Esophagus squamous epithelium (tissue), 5 donors: ENCODE measurements at regions not wholly inside any gene's neighbourhood (a gene's known extent, or its start where the extent isn't known, plus 50 kb on each side); places are given as distances from the start of the nearest gene placed in this dataset.

Experiments used
- DNase-seq: peaks from one replicate; lab custom pipeline; 2025; lab: John Stamatoyannopoulos, UW
- H3K27ac ChIP-seq, 4 donors: fragments of 200-600 bp; sonication (generic); one replicate each; pipeline ENCODE4 v1.5.1; 2016 to 2019; ENCODE audit warnings: mild to moderate bottlenecking in 1 of 4
- H3K27me3 ChIP-seq, 4 donors: fragments of 200-600 bp; sonication (generic); 1 replicate in 3 of 4; 2 replicates in 1 of 4; pipeline versions ENCODE4 v1.5.1 to v1.6.0; 2017 to 2021; ENCODE audit warnings: antibody characterized with exemption in 1 of 4
- H3K36me3 ChIP-seq, 3 donors: fragments of 200-600 bp; sonication (generic); one replicate each; pipeline ENCODE4 v1.5.1; 2016 to 2019
- H3K4me1 ChIP-seq, 3 donors: fragments of 200-600 bp; sonication (generic); one replicate each; pipeline ENCODE4 v1.5.1; 2017 to 2019
- H3K4me3 ChIP-seq, 4 donors: fragments of 200-600 bp; sonication (generic); 1 replicate in 3 of 4; 2 replicates in 1 of 4; pipeline ENCODE4 v1.5.1; 2016 to 2019; ENCODE audit warnings: mild to moderate bottlenecking in 2 of 4, moderate library complexity in 1 of 4
- H3K9me3 ChIP-seq, 3 donors: fragments of 200-600 bp; sonication (generic); one replicate each; pipeline ENCODE4 v1.5.1; 2016 to 2019
- CTCF ChIP-seq, 6 experiments: fragments of 450-650 bp in 4 of 6; fragments of 200-600 bp in 2 of 6; sonication (generic) in 2 of 6; IDR thresholded peaks; one replicate each; pipeline ENCODE4 v1.5.1; 2016 to 2019; ENCODE audit warnings: antibody characterized with exemption in 6 of 6, mild to moderate bottlenecking in 4 of 6, moderate library complexity in 4 of 6
- POLR2A ChIP-seq, 4 donors: fragments of 450-650 bp; IDR thresholded peaks; one replicate each; pipeline ENCODE4 v1.6.1; 2017; ENCODE audit warnings: antibody characterized with exemption in 4 of 4, mild to moderate bottlenecking in 4 of 4, moderate library complexity in 3 of 4
- WGBS, 2 donors: methylation state at CpG; one replicate each; pipeline ENCODE4 v1.1.5; 2018; 5-methylcytosine and 5-hydroxymethylcytosine counted together
- intact Hi-C: fragments of 100-400 bp; cut with DNase I; formaldehyde crosslinking; loops from one replicate; pipeline ENCODE4 v1.15.0; 2022
- donor health status: DM: yes; HTN: yes; CAD: no.

GRCh38 chr18:46379323-46379950 is 275.3 kb downstream of the HAUS1 start:
- Histone ChIP-seq H3K4me1 (peaks cover 0 to 5% (median 0%) of the 10 kb centered on the region in 3 donors), H3K27me3 (no peaks in the 10 kb centered on the region), H3K36me3 (no peaks in the 10 kb centered on the region), H3K27ac (no peak overlapping the region), H3K4me3 (no peak overlapping the region), H3K9me3 (no peaks in the 10 kb centered on the region)
- TF ChIP-seq CTCF (IDR thresholded peaks at IDR 0.05): no peak
- TF ChIP-seq POLR2A (IDR thresholded peaks at IDR 0.05): no peak
- intact Hi-C loops: no loop called here
- 90 to 91% methylated on average over 7 to 8 of the region's 11 CpGs for WGBS, 2 donors
- DNase-seq: no peak

- no peaks in the 10 kb centered on the region for H3K36me3 ChIP-seq
- H3K9me3 ChIP-seq: no peaks in the 10 kb centered on the region
- intact Hi-C loops: no loop called here
- H3K27me3 ChIP-seq: no peaks in the 10 kb centered on the region
- DNase-seq: no peak
- WGBS, 2 donors: 43 to 57% methylated on average over 2 of the region's 2 CpGs
- H3K27ac ChIP-seq: no peak overlapping the region
- peaks cover 0 to 45% (median 23%) of the 10 kb centered on the region in 3 donors for H3K4me1 ChIP-seq
- no peak overlapping the region for H3K4me3 ChIP-seq
- TF ChIP-seq POLR2A (IDR thresholded peaks at IDR 0.05) (no peak), CTCF (IDR thresholded peaks at IDR 0.05) (no peak)
Observed at GRCh38 chr18:46385124-46385523, 271.9 kb downstream of the LOXHD1 start.

- Histone ChIP-seq H3K36me3 (no peaks in the 10 kb centered on the region), H3K4me3 (no peak overlapping the region), H3K27ac (peak overlapping the region; percentile 55 to 75 (median 72)), H3K27me3 (no peaks in the 10 kb centered on the region), H3K4me1 (peaks cover 0 to 51% (median 23%) of the 10 kb centered on the region in 3 donors), H3K9me3 (no peaks in the 10 kb centered on the region)
- WGBS, 2 donors: 21 to 30% methylated on average over 2 to 3 of the region's 5 CpGs
- TF ChIP-seq CTCF (IDR thresholded peaks at IDR 0.05) (no peak), POLR2A (IDR thresholded peaks at IDR 0.05) (no peak)
- intact Hi-C loops: no loop called here
- no peak for DNase-seq
Observed at GRCh38 chr18:46386788-46387187, 270.2 kb downstream of the LOXHD1 start.

- Histone ChIP-seq H3K36me3 (no peaks in the 10 kb centered on the region), H3K27ac (peak overlapping the region; percentile 55 to 75 (median 72)), H3K4me1 (peaks cover 0 to 51% (median 23%) of the 10 kb centered on the region in 3 donors), H3K4me3 (no peak overlapping the region), H3K27me3 (no peaks in the 10 kb centered on the region), H3K9me3 (no peaks in the 10 kb centered on the region)
- 29 to 41% methylated on average over 4 to 9 of the region's 9 CpGs for WGBS, 2 donors
- TF ChIP-seq POLR2A (IDR thresholded peaks at IDR 0.05): no peak
- TF ChIP-seq CTCF (IDR thresholded peaks at IDR 0.05): no peak
- DNase-seq: no peak
- intact Hi-C loops: no loop called here
Observed at GRCh38 chr18:46387441-46388131, 269.4 kb downstream of the LOXHD1 start.

- H3K4me3 ChIP-seq: no peak overlapping the region
- DNase-seq: no peak
- H3K36me3 ChIP-seq: no peaks in the 10 kb centered on the region
- no peaks in the 10 kb centered on the region for H3K9me3 ChIP-seq
- peak overlapping the region; percentile 55 to 75 (median 72) for H3K27ac ChIP-seq
- H3K27me3 ChIP-seq: no peaks in the 10 kb centered on the region
- TF ChIP-seq CTCF (IDR thresholded peaks at IDR 0.05): no peak
- no peak for TF ChIP-seq POLR2A (IDR thresholded peaks at IDR 0.05)
- peaks cover 0 to 51% (median 23%) of the 10 kb centered on the region in 3 donors for H3K4me1 ChIP-seq
- intact Hi-C loops: no loop called here
- 17 to 39% methylated on average over 6 of the region's 6 CpGs for whole genome bisulfite sequencing, 2 donors
Observed at GRCh38 chr18:46388286-46388685, 268.7 kb downstream of the LOXHD1 start.
